DOHH2 (cell line): ENCODE measurements at regions not wholly inside any gene's neighbourhood (a gene's known extent, or its start where the extent isn't known, plus 50 kb on each side); places are given as distances from the start of the nearest gene placed in this dataset.

ENCODE experiments used
- H3F3A ChIP-seq: fragments of 200-600 bp; sonication (generic), shearing (Covaris generic); 2 replicates; pipeline ENCODE4 v1.6.0; 2016; ENCODE audit warnings: antibody characterized with exemption, mild to moderate bottlenecking; ENCODE audit not compliant: control insufficient read depth, insufficient read depth
- H3K27ac ChIP-seq: fragments of 200-600 bp; sonication (generic); 2 replicates; pipeline ENCODE4 v1.5.1; 2014; ENCODE audit warnings: low read depth, mild to moderate bottlenecking, low read length, moderate library complexity
- H3K27me3 ChIP-seq: fragments of 200-600 bp; sonication (generic); 2 replicates; pipeline ENCODE4 v1.6.1; 2014; ENCODE audit warnings: mild to moderate bottlenecking, low read length, mixed read lengths; ENCODE audit not compliant: control insufficient read depth
- H3K36me3 ChIP-seq: fragments of 200-600 bp; sonication (generic); 2 replicates; pipeline ENCODE4 v1.6.1; 2014; ENCODE audit warnings: mild to moderate bottlenecking, low read length, moderate library complexity, mixed read lengths; ENCODE audit not compliant: control insufficient read depth
- H3K4me1 ChIP-seq: fragments of 200-600 bp; sonication (generic); 2 replicates; pipeline ENCODE4 v1.6.1; 2014; ENCODE audit warnings: mild to moderate bottlenecking, low read length, mixed read lengths; ENCODE audit not compliant: control insufficient read depth
- H3K4me2 ChIP-seq: fragments of 200-600 bp; sonication (generic); 2 replicates; pipeline ENCODE4 v1.6.0; 2014; ENCODE audit warnings: mild to moderate bottlenecking, low read length, moderate library complexity
- H3K4me3 ChIP-seq: fragments of 200-600 bp; sonication (generic); 2 replicates; pipeline ENCODE4 v1.5.1; 2014; ENCODE audit warnings: mild to moderate bottlenecking, low read length, mixed read lengths
- H3K79me2 ChIP-seq: fragments of 200-600 bp; sonication (generic); 2 replicates; pipeline ENCODE4 v1.6.1; 2014; ENCODE audit warnings: mild to moderate bottlenecking, low read length, mixed read lengths; ENCODE audit not compliant: control insufficient read depth
- H3K9me2 ChIP-seq: fragments of 200-600 bp; sonication (generic); replicated peaks from 2 replicates; pipeline ENCODE4 v1.6.1; 2014; ENCODE audit warnings: mild to moderate bottlenecking, low read length, mixed read lengths; ENCODE audit not compliant: control insufficient read depth
- H3K9me3 ChIP-seq: fragments of 200-600 bp; sonication (generic); 2 replicates; pipeline ENCODE4 v1.6.1; 2014; ENCODE audit warnings: antibody characterized with exemption, low read length, mixed read lengths; ENCODE audit not compliant: control insufficient read depth, insufficient read depth
- H4K20me1 ChIP-seq: fragments of 200-600 bp; sonication (generic); 2 replicates; pipeline ENCODE4 v1.6.0; 2014; ENCODE audit warnings: low read depth, mild to moderate bottlenecking, antibody characterized with exemption, low read length, moderate library complexity; ENCODE audit not compliant: control insufficient read depth, insufficient read depth
- EZH2phosphoT487 ChIP-seq: fragments of 200-600 bp; sonication (generic); IDR thresholded peaks from 2 replicates; pipeline ENCODE4 v1.6.1; 2017; ENCODE audit warnings: borderline replicate concordance, mild to moderate bottlenecking, antibody characterized with exemption, low read length, moderate library complexity, mixed read lengths
- TF ChIP-seq, protein P1 (sequence below): fragments of 200-600 bp; sonication (generic); IDR thresholded peaks from one replicate; pipeline ENCODE4 v1.5.1; 2014; ENCODE audit warnings: antibody characterized with exemption, mild to moderate bottlenecking, low read depth, low read length; ENCODE audit not compliant: poor library complexity, severe bottlenecking

DNA sequence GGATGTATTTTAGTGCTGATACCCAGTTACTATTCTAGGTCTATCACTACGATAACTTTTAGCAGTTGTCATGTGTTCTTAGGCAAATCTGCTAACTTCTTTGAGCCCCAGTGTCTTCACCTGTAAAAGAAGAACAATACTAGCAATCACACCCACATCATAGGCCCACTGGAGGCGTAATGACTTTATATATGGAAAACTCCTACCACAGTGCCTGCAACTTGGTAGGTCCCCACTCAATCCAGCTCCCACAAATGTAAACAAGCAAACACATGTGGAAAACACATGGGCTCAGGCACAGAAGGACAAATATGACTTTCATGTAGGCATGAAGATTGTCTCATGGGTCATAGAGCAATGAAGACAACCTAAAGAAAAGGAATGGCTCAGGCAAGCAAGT, 115.8 kb downstream of the TBX19 start:
- Histone ChIP-seq H3K9me3 (no peaks in the 10 kb centered on the region), H3K4me2 (no peak overlapping the region), H3K36me3 (no peaks in the 10 kb centered on the region), H3K4me3 (no peak overlapping the region), H4K20me1 (no peaks in the 10 kb centered on the region), H3K79me2 (no peaks in the 10 kb centered on the region), H3K27ac (no peak overlapping the region), H3K4me1 (no peaks in the 10 kb centered on the region), H3F3A (no peaks in the 10 kb centered on the region), H3K9me2 (no peaks in the 10 kb centered on the region), H3K27me3 (peaks cover 4% of the 10 kb centered on the region)
- TF ChIP-seq EZH2phosphoT487, result no peak
- TF ChIP-seq, protein P1, sequence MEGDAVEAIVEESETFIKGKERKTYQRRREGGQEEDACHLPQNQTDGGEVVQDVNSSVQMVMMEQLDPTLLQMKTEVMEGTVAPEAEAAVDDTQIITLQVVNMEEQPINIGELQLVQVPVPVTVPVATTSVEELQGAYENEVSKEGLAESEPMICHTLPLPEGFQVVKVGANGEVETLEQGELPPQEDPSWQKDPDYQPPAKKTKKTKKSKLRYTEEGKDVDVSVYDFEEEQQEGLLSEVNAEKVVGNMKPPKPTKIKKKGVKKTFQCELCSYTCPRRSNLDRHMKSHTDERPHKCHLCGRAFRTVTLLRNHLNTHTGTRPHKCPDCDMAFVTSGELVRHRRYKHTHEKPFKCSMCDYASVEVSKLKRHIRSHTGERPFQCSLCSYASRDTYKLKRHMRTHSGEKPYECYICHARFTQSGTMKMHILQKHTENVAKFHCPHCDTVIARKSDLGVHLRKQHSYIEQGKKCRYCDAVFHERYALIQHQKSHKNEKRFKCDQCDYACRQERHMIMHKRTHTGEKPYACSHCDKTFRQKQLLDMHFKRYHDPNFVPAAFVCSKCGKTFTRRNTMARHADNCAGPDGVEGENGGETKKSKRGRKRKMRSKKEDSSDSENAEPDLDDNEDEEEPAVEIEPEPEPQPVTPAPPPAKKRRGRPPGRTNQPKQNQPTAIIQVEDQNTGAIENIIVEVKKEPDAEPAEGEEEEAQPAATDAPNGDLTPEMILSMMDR, result no peak

- Histone ChIP-seq H4K20me1 (no peaks in the 10 kb centered on the region), H3K79me2 (no peaks in the 10 kb centered on the region), H3K4me1 (no peaks in the 10 kb centered on the region), H3K4me2 (no peak overlapping the region), H3K27me3 (no peaks in the 10 kb centered on the region), H3K9me3 (no peaks in the 10 kb centered on the region), H3F3A (no peaks in the 10 kb centered on the region), H3K27ac (no peak overlapping the region), H3K9me2 (no peaks in the 10 kb centered on the region), H3K36me3 (no peaks in the 10 kb centered on the region), H3K4me3 (no peak overlapping the region)
- TF ChIP-seq, protein P1, result no peak
- TF ChIP-seq EZH2phosphoT487, result no peak
These were observed 114.2 kb downstream of the TBX19 start for GRCh38 chr1:168394858-168395257.

GRCh38 chr1:168392958-168393549, 112.4 kb downstream of the TBX19 start:
- no peaks in the 10 kb centered on the region for H3K4me1 ChIP-seq
- H3K27ac ChIP-seq, result no peak overlapping the region

More at GRCh38 chr1:168392958-168393549, 112.4 kb downstream of the TBX19 start:
- H4K20me1 ChIP-seq, result no peaks in the 10 kb centered on the region
- H3K36me3 ChIP-seq, result no peaks in the 10 kb centered on the region
- H3K4me3 ChIP-seq, result no peak overlapping the region
- no peaks in the 10 kb centered on the region for H3K9me3 ChIP-seq
- H3K27me3 ChIP-seq, result no peaks in the 10 kb centered on the region
- no peaks in the 10 kb centered on the region for H3K79me2 ChIP-seq
- H3F3A ChIP-seq, result no peaks in the 10 kb centered on the region
- no peak overlapping the region for H3K4me2 ChIP-seq
- H3K9me2 ChIP-seq, result no peaks in the 10 kb centered on the region
- TF ChIP-seq, protein P1, result no peak
- no peak for TF ChIP-seq EZH2phosphoT487
